ENCODE measurements at regions not wholly inside any gene's neighbourhood (a gene's known extent, or its start where the extent isn't known, plus 50 kb on each side); places are given as distances from the start of the nearest gene placed in this dataset.
A peak's percentile ranks its signal among the peaks of the same experiment; 100 is the strongest.

DNA sequence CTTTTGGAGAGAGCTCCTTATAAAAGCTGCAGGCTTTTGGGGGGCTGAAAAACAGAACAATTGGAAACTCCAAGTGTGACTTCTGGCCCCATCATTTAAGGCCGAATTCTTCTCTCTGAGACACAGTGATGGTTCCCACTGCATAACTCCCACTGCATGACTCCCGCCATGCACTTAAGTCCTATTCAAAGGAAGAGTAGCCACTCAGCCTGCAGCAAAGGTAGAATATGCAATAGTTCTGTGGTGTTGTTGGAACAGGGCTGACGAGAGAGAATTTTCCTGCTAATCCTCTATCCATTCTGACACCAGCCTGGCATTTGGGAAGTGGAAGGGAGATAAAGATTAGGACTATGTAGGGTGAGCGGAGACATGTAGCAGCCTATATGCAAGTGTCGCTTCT is 185.6 kb upstream of the ZNF462 start:
- no peak overlapping the region for H3K4me3 ChIP-seq
- no peak for ATAC-seq (ENCODE audit: insufficient read depth, low FRiP score)
- DNase-seq, result no peak
- no peaks in the 10 kb centered on the region for H3K27me3 ChIP-seq (ENCODE audit: control insufficient read depth in 3 of 3, insufficient read depth in 3 of 3, low read length in 2 of 3)
- WGBS, 2 donors, result 94 to 98% methylated on average over 5 of the region's 5 CpGs
- H3K9ac ChIP-seq (ENCODE audit: insufficient read depth in 1 of 2, low read length in 2 of 2), result no peak overlapping the region
- H3K36me3 ChIP-seq (ENCODE audit: control insufficient read depth in 4 of 4, insufficient read depth in 4 of 4, low read length in 4 of 4), result no peaks in the 10 kb centered on the region
- no peaks in the 10 kb centered on the region for H3K9me3 ChIP-seq (ENCODE audit: control insufficient read depth in 4 of 4, insufficient read depth in 3 of 4, low read length in 3 of 4)
- H3K4me1 ChIP-seq (ENCODE audit: control insufficient read depth in 5 of 5, insufficient read depth in 5 of 5, low read length in 5 of 5), result peaks cover 0 to 19% (median 0%) of the 10 kb centered on the region in 5 donors
- H3K27ac ChIP-seq (ENCODE audit: low read depth in 1 of 2, low read length in 1 of 2), result no peak overlapping the region
- TF ChIP-seq, protein P1, sequence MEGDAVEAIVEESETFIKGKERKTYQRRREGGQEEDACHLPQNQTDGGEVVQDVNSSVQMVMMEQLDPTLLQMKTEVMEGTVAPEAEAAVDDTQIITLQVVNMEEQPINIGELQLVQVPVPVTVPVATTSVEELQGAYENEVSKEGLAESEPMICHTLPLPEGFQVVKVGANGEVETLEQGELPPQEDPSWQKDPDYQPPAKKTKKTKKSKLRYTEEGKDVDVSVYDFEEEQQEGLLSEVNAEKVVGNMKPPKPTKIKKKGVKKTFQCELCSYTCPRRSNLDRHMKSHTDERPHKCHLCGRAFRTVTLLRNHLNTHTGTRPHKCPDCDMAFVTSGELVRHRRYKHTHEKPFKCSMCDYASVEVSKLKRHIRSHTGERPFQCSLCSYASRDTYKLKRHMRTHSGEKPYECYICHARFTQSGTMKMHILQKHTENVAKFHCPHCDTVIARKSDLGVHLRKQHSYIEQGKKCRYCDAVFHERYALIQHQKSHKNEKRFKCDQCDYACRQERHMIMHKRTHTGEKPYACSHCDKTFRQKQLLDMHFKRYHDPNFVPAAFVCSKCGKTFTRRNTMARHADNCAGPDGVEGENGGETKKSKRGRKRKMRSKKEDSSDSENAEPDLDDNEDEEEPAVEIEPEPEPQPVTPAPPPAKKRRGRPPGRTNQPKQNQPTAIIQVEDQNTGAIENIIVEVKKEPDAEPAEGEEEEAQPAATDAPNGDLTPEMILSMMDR (IDR thresholded peaks at IDR 0.05; ENCODE audit: control extremely low read depth, extremely low read depth), result no peak

DNA sequence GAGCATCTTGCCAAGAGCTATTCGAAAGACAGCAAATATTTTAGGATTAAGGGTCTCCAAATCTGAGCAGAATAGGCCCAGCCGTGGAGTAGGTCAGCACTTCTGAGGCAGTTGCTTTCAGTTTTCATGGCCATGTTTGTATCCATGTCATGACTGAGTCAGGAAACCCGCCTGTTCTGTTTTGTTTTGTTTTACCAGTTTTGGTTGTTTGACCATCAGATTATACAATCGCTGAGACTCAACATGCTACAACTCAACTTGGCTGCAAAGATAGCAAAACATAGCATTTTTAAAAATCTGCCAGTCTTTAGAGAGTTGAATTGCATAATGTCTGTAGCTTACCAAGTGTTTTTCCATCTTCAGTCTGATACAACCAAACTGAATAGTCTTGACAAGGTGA is 185.1 kb upstream of the ZNF462 start:
- Histone ChIP-seq H3K27ac (ENCODE audit: low read depth in 1 of 2, low read length in 1 of 2) (no peak overlapping the region), H3K9me3 (ENCODE audit: control insufficient read depth in 4 of 4, insufficient read depth in 3 of 4, low read length in 3 of 4) (no peaks in the 10 kb centered on the region), H3K27me3 (ENCODE audit: control insufficient read depth in 3 of 3, insufficient read depth in 3 of 3, low read length in 2 of 3) (no peaks in the 10 kb centered on the region), H3K9ac (ENCODE audit: insufficient read depth in 1 of 2, low read length in 2 of 2) (no peak overlapping the region), H3K4me3 (no peak overlapping the region), H3K36me3 (ENCODE audit: control insufficient read depth in 4 of 4, insufficient read depth in 4 of 4, low read length in 4 of 4) (no peaks in the 10 kb centered on the region), H3K4me1 (ENCODE audit: control insufficient read depth in 5 of 5, insufficient read depth in 5 of 5, low read length in 5 of 5) (peaks cover 0 to 19% (median 0%) of the 10 kb centered on the region in 5 donors)
- TF ChIP-seq, protein P1 (IDR thresholded peaks at IDR 0.05; ENCODE audit: control extremely low read depth, extremely low read depth), result no peak
- DNase-seq, result peak in 1 of 3 donors; percentile 29
- WGBS, 2 donors, result 84 to 86% methylated on average over 4 of the region's 4 CpGs
- no peak for ATAC-seq (ENCODE audit: insufficient read depth, low FRiP score)

GRCh38 chr9:106678273-106678672 is 184.7 kb upstream of the ZNF462 start:
- TF ChIP-seq, protein P1 (IDR thresholded peaks at IDR 0.05; ENCODE audit: control extremely low read depth, extremely low read depth), result no peak
- H3K27me3 ChIP-seq (ENCODE audit: control insufficient read depth in 3 of 3, insufficient read depth in 3 of 3, low read length in 2 of 3), result no peaks in the 10 kb centered on the region
- H3K4me3 ChIP-seq, result no peak overlapping the region
- H3K27ac ChIP-seq (ENCODE audit: low read depth in 1 of 2, low read length in 1 of 2), result no peak overlapping the region
- no peaks in the 10 kb centered on the region for H3K9me3 ChIP-seq (ENCODE audit: control insufficient read depth in 4 of 4, insufficient read depth in 3 of 4, low read length in 3 of 4)
- H3K9ac ChIP-seq (ENCODE audit: insufficient read depth in 1 of 2, low read length in 2 of 2), result no peak overlapping the region
- H3K36me3 ChIP-seq (ENCODE audit: control insufficient read depth in 4 of 4, insufficient read depth in 4 of 4, low read length in 4 of 4), result no peaks in the 10 kb centered on the region
- DNase-seq (no peak), ATAC-seq (ENCODE audit: insufficient read depth, low FRiP score) (no peak)
- H3K4me1 ChIP-seq (ENCODE audit: control insufficient read depth in 5 of 5, insufficient read depth in 5 of 5, low read length in 5 of 5), result peaks cover 0 to 19% (median 0%) of the 10 kb centered on the region in 5 donors

- TF ChIP-seq, protein P1 (IDR thresholded peaks at IDR 0.05; ENCODE audit: control extremely low read depth, extremely low read depth), result no peak
- ATAC-seq (ENCODE audit: insufficient read depth, low FRiP score) (no peak), DNase-seq (no peak)
- no peak overlapping the region for H3K9ac ChIP-seq (ENCODE audit: insufficient read depth in 1 of 2, low read length in 2 of 2)
- peaks cover 0 to 9% (median 0%) of the 10 kb centered on the region in 5 donors for H3K4me1 ChIP-seq (ENCODE audit: control insufficient read depth in 5 of 5, insufficient read depth in 5 of 5, low read length in 5 of 5)
- peak overlapping the region in 1 of 2 donors; percentile 33 for H3K27ac ChIP-seq (ENCODE audit: low read depth in 1 of 2, low read length in 1 of 2)
- H3K9me3 ChIP-seq (ENCODE audit: control insufficient read depth in 4 of 4, insufficient read depth in 3 of 4, low read length in 3 of 4), result no peaks in the 10 kb centered on the region
- WGBS, 2 donors, result 72 to 85% methylated on average over 2 of the region's 2 CpGs
- no peak overlapping the region for H3K4me3 ChIP-seq
- no peaks in the 10 kb centered on the region for H3K36me3 ChIP-seq (ENCODE audit: control insufficient read depth in 4 of 4, insufficient read depth in 4 of 4, low read length in 4 of 4)
- no peaks in the 10 kb centered on the region for H3K27me3 ChIP-seq (ENCODE audit: control insufficient read depth in 3 of 3, insufficient read depth in 3 of 3, low read length in 2 of 3)
These were observed 180.5 kb upstream of the ZNF462 start for GRCh38 chr9:106682420-106682819.
